ENCODE measurements at regions not wholly inside any gene's neighbourhood (a gene's known extent, or its start where the extent isn't known, plus 50 kb on each side); places are given as distances from the start of the nearest gene placed in this dataset.

DNA sequence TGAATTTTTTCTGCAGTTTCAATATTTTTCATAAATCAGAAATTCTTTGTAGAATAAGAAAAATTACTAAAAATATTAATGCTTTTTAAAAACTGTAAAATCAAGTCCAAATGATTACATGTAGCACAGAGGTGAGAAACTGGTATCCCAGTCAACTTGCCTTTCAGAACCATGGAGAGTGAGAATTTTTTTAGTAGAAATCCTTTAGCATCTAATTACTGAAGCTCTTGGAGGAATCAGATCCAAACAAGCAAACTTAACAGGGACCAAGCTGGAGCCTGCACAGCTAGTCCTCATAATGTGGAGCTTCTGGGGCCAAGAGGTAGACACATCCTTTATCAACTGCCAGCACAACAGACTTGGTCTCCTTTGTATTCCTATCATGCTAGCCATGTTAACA is 724.5 kb downstream of the TFAP2A start:
- no peak for TF ChIP-seq POLR2AphosphoS5 (IDR thresholded peaks at IDR 0.05; ENCODE audit: low read depth, low read length)
- TF ChIP-seq TAF1 (IDR thresholded peaks at IDR 0.05; ENCODE audit: borderline replicate concordance, insufficient read depth, low read length) = no peak
- TF ChIP-seq SIN3A (IDR thresholded peaks at IDR 0.05; ENCODE audit: borderline replicate concordance, insufficient read depth, low read length) = no peak
- TF ChIP-seq, protein P1, sequence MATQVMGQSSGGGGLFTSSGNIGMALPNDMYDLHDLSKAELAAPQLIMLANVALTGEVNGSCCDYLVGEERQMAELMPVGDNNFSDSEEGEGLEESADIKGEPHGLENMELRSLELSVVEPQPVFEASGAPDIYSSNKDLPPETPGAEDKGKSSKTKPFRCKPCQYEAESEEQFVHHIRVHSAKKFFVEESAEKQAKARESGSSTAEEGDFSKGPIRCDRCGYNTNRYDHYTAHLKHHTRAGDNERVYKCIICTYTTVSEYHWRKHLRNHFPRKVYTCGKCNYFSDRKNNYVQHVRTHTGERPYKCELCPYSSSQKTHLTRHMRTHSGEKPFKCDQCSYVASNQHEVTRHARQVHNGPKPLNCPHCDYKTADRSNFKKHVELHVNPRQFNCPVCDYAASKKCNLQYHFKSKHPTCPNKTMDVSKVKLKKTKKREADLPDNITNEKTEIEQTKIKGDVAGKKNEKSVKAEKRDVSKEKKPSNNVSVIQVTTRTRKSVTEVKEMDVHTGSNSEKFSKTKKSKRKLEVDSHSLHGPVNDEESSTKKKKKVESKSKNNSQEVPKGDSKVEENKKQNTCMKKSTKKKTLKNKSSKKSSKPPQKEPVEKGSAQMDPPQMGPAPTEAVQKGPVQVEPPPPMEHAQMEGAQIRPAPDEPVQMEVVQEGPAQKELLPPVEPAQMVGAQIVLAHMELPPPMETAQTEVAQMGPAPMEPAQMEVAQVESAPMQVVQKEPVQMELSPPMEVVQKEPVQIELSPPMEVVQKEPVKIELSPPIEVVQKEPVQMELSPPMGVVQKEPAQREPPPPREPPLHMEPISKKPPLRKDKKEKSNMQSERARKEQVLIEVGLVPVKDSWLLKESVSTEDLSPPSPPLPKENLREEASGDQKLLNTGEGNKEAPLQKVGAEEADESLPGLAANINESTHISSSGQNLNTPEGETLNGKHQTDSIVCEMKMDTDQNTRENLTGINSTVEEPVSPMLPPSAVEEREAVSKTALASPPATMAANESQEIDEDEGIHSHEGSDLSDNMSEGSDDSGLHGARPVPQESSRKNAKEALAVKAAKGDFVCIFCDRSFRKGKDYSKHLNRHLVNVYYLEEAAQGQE (IDR thresholded peaks at IDR 0.05; ENCODE audit: insufficient read depth in 1 of 2, low read depth in 2 of 2, low read length in 2 of 2) = peak; percentile 63 to 81

All from PFSK-1 (cell line).